WTC11 (cell line): ENCODE measurements at regions not wholly inside any gene's neighbourhood (a gene's known extent, or its start where the extent isn't known, plus 50 kb on each side); places are given as distances from the start of the nearest gene placed in this dataset.

Experiments
- ATAC-seq: fragments of 200-7000 bp; cut with Tn5 transposase; 2 replicates; pipeline ENCODE4 v1.10.0; 2021; ENCODE audit warnings: mild to moderate bottlenecking, moderate library complexity
- CTCF ChIA-PET: fragments of 300-600 bp; sonication (Branson Sonifier 250); formaldehyde crosslinking; loops from one replicate; lab custom pipeline; 2021; ENCODE audit warnings: antibody characterized with exemption; lab: Charles Lee
- POLR2A ChIA-PET: fragments of 350-600 bp; sonication (Branson Sonifier 250); formaldehyde crosslinking; loops from one replicate; lab custom pipeline; 2021; ENCODE audit warnings: antibody characterized with exemption; lab: Charles Lee
- DNase-seq: peaks from one replicate; pipeline ENCODE4 v3.0.0; 2021; ENCODE audit warnings: low spot score
- H3K27ac Mint-ChIP-seq: 2 replicates; pipeline ENCODE4 v1.8.0; 2021; ENCODE audit warnings: mixed read lengths
- H3K27me3 Mint-ChIP-seq: 2 replicates; pipeline ENCODE4 v1.8.0; 2021; ENCODE audit warnings: low read depth, mild to moderate bottlenecking, moderate library complexity, mixed read lengths
- H3K36me3 Mint-ChIP-seq: 2 replicates; pipeline ENCODE4 v1.8.0; 2021; ENCODE audit warnings: mixed read lengths
- H3K4me1 Mint-ChIP-seq: 2 replicates; pipeline ENCODE4 v1.8.0; 2022; ENCODE audit warnings: mixed read lengths
- H3K4me3 Mint-ChIP-seq: 2 replicates; pipeline ENCODE4 v1.8.0; 2021; ENCODE audit warnings: mild to moderate bottlenecking, moderate library complexity, mixed read lengths
- H3K9me3 Mint-ChIP-seq: 2 replicates; pipeline ENCODE4 v1.8.0; 2021; ENCODE audit warnings: mixed read lengths
- ATF1 ChIP-seq: sonication (generic); formaldehyde crosslinking; IDR thresholded peaks from 2 replicates; pipeline ENCODE4 v1.8.1; 2023; ENCODE audit warnings: mild to moderate bottlenecking, moderate library complexity, missing genetic modification reagents
- ATF2 ChIP-seq: sonication (generic); formaldehyde crosslinking; IDR thresholded peaks from 2 replicates; pipeline ENCODE4 v1.8.1; 2022; ENCODE audit warnings: low read depth, missing genetic modification reagents, borderline replicate concordance
- ATF6 ChIP-seq: sonication (generic); formaldehyde crosslinking; IDR thresholded peaks from 2 replicates; pipeline ENCODE4 v1.8.1; 2023; ENCODE audit warnings: mild to moderate bottlenecking, missing genetic modification reagents
- FOXJ3 ChIP-seq: sonication (generic); formaldehyde crosslinking; IDR thresholded peaks from 2 replicates; pipeline ENCODE4 v1.9.0; 2021; ENCODE audit warnings: missing genetic modification reagents, mild to moderate bottlenecking, borderline replicate concordance
- HMGA2 ChIP-seq: fragments of 250-450 bp; sonication (Bioruptor Pico); IDR thresholded peaks from 2 replicates; pipeline ENCODE4 v1.4.0; 2021; ENCODE audit warnings: mild to moderate bottlenecking, moderate library complexity
- IRF1 ChIP-seq: sonication (generic); formaldehyde crosslinking; IDR thresholded peaks from 2 replicates; pipeline ENCODE4 v1.8.0; 2023; ENCODE audit warnings: missing genetic modification reagents
- NFATC4 ChIP-seq: fragments of 250-450 bp; sonication (Bioruptor Pico); IDR thresholded peaks from 2 replicates; pipeline ENCODE4 v1.9.0; 2021; ENCODE audit warnings: mild to moderate bottlenecking
- NR3C1 ChIP-seq: sonication (generic); formaldehyde crosslinking; conservative IDR thresholded peaks from 2 replicates; pipeline ENCODE4 v1.8.1; 2023; ENCODE audit warnings: low read depth, mild to moderate bottlenecking, missing genetic modification reagents
- PRDM15 ChIP-seq: sonication (generic); formaldehyde crosslinking; IDR thresholded peaks from 2 replicates; pipeline ENCODE4 v1.8.0; 2022; ENCODE audit warnings: missing genetic modification reagents
- PREB ChIP-seq: sonication (generic); formaldehyde crosslinking; IDR thresholded peaks from 2 replicates; pipeline ENCODE4 v1.8.1; 2022; ENCODE audit warnings: mild to moderate bottlenecking, missing genetic modification reagents, moderate library complexity, borderline replicate concordance
- PRRX2 ChIP-seq: fragments of 250-450 bp; sonication (Bioruptor Pico); IDR thresholded peaks from 2 replicates; pipeline ENCODE4 v1.8.0; 2021; ENCODE audit warnings: mild to moderate bottlenecking
- RELA ChIP-seq: sonication (generic); formaldehyde crosslinking; IDR thresholded peaks from 2 replicates; pipeline ENCODE4 v1.8.1; 2022; ENCODE audit warnings: missing genetic modification reagents, mild to moderate bottlenecking, borderline replicate concordance
- ZNF138 ChIP-seq: sonication (generic); formaldehyde crosslinking; conservative IDR thresholded peaks from 2 replicates; pipeline ENCODE4 v1.8.1; 2022; ENCODE audit warnings: mild to moderate bottlenecking, moderate library complexity, missing genetic modification reagents
- ZNF416 ChIP-seq: fragments of 250-450 bp; sonication (Bioruptor Pico); IDR thresholded peaks from 2 replicates; pipeline ENCODE4 v1.9.0; 2021; ENCODE audit warnings: mild to moderate bottlenecking, inconsistent platforms
- ZNF423 ChIP-seq: fragments of 250-450 bp; sonication (Bioruptor Pico); IDR thresholded peaks from 2 replicates; pipeline ENCODE4 v2.1.2; 2022; ENCODE audit warnings: mild to moderate bottlenecking, moderate library complexity
- ZNF425 ChIP-seq: fragments of 250-450 bp; sonication (Bioruptor Pico); conservative IDR thresholded peaks from 2 replicates; pipeline ENCODE4 v1.9.0; 2021; ENCODE audit warnings: mild to moderate bottlenecking
- TF ChIP-seq, protein P1 (sequence below): sonication (generic); formaldehyde crosslinking; IDR thresholded peaks from 2 replicates; pipeline ENCODE4 v1.8.1; 2023; ENCODE audit warnings: mild to moderate bottlenecking, missing genetic modification reagents, borderline replicate concordance

- H3K27me3 Mint-ChIP-seq = peaks cover 12% of the 10 kb centered on the region
- ChIA-PET POLR2A (no interaction called here), CTCF (interaction anchor here (0.6 to 2.7 kb wide), 6 partner anchors 22 to 207 kb away, joined by 3 to 10 read pairs (median 4); no protein-coding TSS in a partner anchor)
- H3K9me3 Mint-ChIP-seq = peaks cover 18% of the 10 kb centered on the region
- TF ChIP-seq HMGA2 (CRISPR knock-in tag) = no peak
- TF ChIP-seq PREB = no peak
- no peak for TF ChIP-seq NR3C1 (CRISPR knock-in tag)
- no peak for TF ChIP-seq RELA
- no peak for TF ChIP-seq PRRX2 (CRISPR knock-in tag)
- TF ChIP-seq ATF1 = no peak
- TF ChIP-seq, all 79 proteins: peak for 0
- Mint-ChIP-seq H3K4me3 (no peak overlapping the region), H3K27ac (no peak overlapping the region), H3K36me3 (peaks cover 7% of the 10 kb centered on the region; the same call in 1 of the 2 replicates), H3K4me1 (peaks cover 14% of the 10 kb centered on the region)
- DNase-seq (no peak), ATAC-seq (no peak; the same call in 1 of the 2 replicates)
Measured at GRCh38 chr7:36085096-36085495, 68.0 kb upstream of the EEPD1 start.

- DNase-seq (no peak), ATAC-seq (no peak)
- Mint-ChIP-seq H3K27ac (no peak overlapping the region), H3K36me3 (peaks cover 7% of the 10 kb centered on the region; the same call in 1 of the 2 replicates), H3K9me3 (peaks cover 21% of the 10 kb centered on the region), H3K27me3 (peaks cover 12% of the 10 kb centered on the region), H3K4me3 (no peak overlapping the region), H3K4me1 (peaks cover 16% of the 10 kb centered on the region)
- ChIA-PET CTCF (interaction anchor here (1.9 kb wide), 1 partner anchor 66 kb away, joined by 5 read pairs; no protein-coding TSS in a partner anchor), POLR2A (no interaction called here)
- TF ChIP-seq ZNF138 (CRISPR knock-in tag) = no peak
- no peak for TF ChIP-seq NFATC4 (CRISPR knock-in tag)
Measured at GRCh38 chr7:36086571-36086970, 66.5 kb upstream of the EEPD1 start.

DNA sequence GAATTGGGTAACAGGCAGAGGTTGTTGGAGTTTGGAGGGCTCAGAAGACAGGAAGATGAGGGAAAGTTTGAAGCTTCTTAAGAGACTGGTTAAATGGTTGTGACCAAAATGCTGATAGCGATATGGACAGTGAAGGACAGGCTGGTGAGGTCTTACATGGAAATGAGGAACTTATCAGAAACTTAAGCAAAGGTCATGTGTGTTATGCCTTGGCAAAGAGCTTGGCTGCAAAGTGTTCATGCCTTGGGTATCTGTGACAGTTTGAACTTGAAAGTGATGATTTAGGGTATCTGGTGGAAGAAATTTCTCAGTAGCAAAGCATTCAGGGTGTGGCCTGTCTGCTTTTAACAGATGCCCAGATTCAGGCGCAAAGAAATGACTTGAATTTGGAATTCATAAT is 64.5 kb upstream of the EEPD1 start:
- H3K4me3 Mint-ChIP-seq = no peak overlapping the region
- no peak for ATAC-seq
- CTCF ChIA-PET = no interaction called here

More for the DNA sequence above, 64.5 kb upstream of the EEPD1 start:
- H3K27me3 Mint-ChIP-seq = peaks cover 12% of the 10 kb centered on the region
- TF ChIP-seq IRF1 (CRISPR knock-in tag) (no peak), ATF2 (CRISPR knock-in tag) (no peak), ATF1 (no peak), ZNF425 (CRISPR knock-in tag) (no peak), ATF6 (CRISPR knock-in tag) (no peak), PRDM15 (no peak), HMGA2 (CRISPR knock-in tag) (no peak), FOXJ3 (no peak), ZNF416 (CRISPR knock-in tag) (no peak), ZNF423 (no peak)
- TF ChIP-seq, protein P1, sequence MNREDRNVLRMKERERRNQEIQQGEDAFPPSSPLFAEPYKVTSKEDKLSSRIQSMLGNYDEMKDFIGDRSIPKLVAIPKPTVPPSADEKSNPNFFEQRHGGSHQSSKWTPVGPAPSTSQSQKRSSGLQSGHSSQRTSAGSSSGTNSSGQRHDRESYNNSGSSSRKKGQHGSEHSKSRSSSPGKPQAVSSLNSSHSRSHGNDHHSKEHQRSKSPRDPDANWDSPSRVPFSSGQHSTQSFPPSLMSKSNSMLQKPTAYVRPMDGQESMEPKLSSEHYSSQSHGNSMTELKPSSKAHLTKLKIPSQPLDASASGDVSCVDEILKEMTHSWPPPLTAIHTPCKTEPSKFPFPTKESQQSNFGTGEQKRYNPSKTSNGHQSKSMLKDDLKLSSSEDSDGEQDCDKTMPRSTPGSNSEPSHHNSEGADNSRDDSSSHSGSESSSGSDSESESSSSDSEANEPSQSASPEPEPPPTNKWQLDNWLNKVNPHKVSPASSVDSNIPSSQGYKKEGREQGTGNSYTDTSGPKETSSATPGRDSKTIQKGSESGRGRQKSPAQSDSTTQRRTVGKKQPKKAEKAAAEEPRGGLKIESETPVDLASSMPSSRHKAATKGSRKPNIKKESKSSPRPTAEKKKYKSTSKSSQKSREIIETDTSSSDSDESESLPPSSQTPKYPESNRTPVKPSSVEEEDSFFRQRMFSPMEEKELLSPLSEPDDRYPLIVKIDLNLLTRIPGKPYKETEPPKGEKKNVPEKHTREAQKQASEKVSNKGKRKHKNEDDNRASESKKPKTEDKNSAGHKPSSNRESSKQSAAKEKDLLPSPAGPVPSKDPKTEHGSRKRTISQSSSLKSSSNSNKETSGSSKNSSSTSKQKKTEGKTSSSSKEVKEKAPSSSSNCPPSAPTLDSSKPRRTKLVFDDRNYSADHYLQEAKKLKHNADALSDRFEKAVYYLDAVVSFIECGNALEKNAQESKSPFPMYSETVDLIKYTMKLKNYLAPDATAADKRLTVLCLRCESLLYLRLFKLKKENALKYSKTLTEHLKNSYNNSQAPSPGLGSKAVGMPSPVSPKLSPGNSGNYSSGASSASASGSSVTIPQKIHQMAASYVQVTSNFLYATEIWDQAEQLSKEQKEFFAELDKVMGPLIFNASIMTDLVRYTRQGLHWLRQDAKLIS = no peak
- no peak overlapping the region for H3K27ac Mint-ChIP-seq
- H3K9me3 Mint-ChIP-seq = peaks cover 30% of the 10 kb centered on the region
- POLR2A ChIA-PET = no interaction called here
- H3K36me3 Mint-ChIP-seq = peaks cover 13% of the 10 kb centered on the region; the same call in 1 of the 2 replicates
- H3K4me1 Mint-ChIP-seq = peaks cover 18% of the 10 kb centered on the region
- no peak for DNase-seq
